Stimulated activated CD8-positive, alpha-beta memory T cell treated with anti-CD3 and anti-CD28 coated beads, Interleukin-7, amount 100 ng/mL, for 48 hours (primary cell): ENCODE measurements at regions not wholly inside any gene's neighbourhood (a gene's known extent, or its start where the extent isn't known, plus 50 kb on each side); places are given as distances from the start of the nearest gene placed in this dataset.

Source experiments
- DNase-seq, 2 donors: peaks; one replicate each; pipeline ENCODE4 v3.0.0-alpha.2; 2020; ENCODE audit warnings: low read depth in 1 of 2; ENCODE audit errors: extremely low read depth in 1 of 2

DNA sequence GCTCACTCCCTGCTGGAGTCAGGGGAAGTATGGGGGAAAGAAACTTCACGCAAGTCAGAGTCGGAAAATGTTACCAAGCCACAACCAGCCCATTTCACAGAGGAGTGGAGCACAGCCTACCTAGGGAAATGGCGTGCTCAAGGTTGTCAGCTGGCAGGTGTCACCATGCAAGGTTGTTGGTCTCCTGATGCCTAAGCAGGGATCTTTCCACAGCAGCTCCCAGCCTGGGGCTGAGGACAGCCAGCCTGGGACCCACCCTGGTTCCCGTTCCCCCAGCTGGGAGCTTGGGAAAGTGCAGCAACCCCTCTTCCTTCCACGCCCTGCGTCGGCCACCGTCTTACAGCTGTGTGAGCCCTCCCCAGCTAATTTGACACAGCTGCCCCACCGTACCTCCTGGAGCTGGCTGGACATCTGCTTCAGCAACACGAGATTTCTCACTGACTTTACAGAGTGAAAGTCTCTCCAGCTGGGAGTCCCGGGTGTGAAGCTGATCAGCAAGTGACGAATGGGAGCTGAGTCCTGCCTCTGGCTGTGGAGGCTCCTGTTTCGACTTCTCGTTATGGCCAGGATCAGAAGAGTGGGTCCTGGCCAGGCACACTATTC, 224.6 kb upstream of the RAB4A start:
- no peak for DNase-seq

DNA sequence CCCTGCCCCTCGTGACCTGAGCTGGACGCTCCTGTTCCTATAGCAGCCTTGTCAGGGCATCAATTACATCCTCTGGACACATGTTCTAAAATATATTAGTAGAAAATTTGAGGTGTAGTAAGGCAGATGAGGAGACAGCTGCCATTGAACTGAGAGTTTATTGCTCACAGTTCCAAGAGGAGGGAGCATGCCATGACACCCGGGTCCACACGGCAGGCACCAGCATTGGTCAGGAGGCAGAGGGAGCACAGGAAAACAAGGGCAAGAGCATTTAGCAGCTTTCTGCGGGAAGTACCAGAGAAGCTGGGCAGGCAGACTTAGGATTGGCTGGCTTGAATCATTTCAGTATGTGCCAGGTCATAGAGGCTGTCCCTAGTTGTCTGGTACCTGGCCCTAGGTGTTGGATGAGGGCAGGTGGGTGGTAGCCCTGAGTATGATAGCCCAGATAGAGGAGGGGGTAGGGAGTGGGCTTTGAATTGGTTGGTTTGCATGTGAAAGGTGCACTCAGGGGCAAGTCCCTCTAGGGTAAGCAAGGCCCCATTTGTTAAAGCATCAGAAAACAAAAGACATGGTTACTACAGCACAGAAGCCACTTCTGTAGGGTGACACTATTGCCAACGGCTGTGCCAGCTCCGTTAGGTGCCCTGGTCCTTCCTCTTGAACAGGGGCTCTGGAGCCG, 223.6 kb upstream of the RAB4A start:
- no peak for DNase-seq

DNA sequence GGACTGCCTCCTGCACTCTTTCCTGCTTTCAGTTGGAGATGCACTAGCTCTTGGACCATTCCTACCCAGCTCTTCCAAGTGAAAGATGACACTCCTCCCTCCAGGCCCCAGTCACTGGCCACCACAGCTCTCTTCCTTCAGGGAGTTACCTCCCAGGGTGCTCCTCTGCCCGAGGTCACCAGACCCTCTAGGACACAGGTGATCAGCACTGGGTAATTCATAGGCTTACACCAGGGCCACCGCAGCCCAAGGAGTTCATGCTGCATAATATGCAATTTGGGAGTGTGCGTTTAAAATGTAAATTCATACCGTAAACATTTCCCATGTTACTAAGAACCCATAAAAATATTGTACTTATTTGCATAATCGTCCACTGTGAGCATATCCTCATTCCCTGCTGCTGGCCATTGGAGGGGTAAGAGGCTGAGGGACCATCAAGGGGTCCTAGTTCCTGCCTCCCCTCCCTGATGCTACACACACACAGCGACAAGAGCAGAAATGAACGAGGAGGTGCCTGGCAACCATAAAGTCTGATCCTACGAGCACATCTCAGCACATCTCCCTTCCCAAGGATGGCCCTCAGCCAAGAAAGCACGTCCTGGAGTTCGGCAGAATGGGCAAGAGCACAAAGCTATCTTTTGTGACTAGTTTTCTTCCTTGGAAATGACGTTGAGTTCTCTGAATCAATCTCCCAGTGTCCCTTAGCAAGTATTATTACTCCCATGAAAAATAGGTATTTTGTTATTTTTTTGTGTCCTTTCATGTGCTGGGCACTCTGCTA, 222.9 kb upstream of the RAB4A start:
- DNase-seq: no peak

DNA sequence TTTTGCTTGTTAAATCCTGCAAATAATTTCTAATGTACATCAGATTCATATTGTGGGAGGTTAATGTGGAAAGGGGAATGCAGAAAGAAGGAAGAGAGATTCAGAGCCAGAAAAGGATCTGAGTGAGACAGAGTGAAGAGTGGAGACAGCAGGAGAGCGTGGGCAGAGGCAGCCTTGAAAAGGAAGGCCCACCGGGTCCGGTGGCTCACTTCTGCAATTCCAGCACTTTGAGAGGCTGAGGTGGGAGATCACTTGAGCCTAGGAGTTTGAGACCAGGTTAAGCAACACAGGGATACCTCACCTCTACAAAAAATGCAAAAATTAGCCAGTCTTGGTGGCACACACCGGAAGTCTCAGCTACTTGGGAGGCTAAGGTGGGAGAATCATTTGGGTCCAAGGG, 222.0 kb upstream of the RAB4A start:
- DNase-seq: no peak

DNA sequence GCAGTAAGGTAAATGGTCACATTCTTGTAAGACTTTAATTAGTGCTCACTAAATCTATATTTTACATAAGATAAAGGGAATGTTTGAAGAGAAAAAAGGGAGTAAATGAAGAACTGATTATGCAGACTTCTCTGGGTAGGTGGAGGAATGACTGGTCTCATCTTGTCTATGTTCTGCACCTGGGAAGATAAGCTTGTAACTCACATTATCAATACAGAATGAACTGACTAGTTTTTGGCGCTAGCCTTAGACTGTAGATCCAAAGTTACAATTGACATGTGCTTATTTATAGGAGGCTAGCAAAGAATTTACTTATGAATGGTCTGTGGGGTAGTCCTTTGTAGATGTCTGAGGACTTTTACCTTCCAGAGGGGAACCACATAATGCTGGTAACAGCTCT, 214.9 kb upstream of the RAB4A start:
- no peak for DNase-seq

DNA sequence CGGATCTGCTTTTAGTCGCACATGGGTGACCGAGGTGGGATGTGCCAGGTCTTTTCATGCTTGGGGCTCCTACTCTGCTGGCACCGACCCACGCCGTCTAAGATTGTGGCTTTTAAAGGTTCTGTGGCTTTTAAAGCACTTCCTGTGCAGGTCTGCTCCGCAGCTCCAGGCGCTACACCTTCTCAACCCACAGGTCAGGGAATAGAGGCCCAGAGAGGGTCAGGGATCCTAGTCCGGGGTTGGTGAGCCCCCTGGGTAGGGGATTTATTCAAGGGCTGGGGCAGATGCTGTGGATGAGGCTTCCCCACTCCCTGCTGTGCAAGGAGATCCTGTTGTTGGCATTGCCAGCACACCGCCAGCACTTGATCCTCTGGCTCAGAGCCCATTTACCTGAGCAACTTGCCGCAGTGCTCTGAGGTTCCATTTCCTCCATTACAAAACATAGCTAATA, 212.8 kb upstream of the RAB4A start:
- DNase-seq: no peak

DNA sequence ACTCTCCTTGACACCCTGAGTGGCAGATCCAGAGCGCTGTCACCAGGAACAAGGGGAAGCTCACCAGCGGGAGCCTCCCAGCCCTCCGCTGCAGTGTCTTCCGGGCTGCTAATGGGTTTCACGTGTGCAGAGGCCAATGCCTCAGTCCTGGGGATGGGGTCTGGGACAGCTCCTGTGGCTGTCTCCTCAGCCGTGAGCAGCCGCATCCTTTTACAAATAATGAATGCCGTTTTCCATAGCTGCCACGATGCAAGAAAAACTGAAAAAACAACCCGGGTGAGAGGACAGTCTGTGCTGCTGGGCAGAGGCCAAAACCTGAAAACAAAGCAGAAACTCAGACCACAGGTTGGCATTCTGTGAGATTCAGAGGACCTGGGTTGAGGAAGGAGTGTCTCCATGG, 212.2 kb upstream of the RAB4A start:
- DNase-seq: no peak

DNA sequence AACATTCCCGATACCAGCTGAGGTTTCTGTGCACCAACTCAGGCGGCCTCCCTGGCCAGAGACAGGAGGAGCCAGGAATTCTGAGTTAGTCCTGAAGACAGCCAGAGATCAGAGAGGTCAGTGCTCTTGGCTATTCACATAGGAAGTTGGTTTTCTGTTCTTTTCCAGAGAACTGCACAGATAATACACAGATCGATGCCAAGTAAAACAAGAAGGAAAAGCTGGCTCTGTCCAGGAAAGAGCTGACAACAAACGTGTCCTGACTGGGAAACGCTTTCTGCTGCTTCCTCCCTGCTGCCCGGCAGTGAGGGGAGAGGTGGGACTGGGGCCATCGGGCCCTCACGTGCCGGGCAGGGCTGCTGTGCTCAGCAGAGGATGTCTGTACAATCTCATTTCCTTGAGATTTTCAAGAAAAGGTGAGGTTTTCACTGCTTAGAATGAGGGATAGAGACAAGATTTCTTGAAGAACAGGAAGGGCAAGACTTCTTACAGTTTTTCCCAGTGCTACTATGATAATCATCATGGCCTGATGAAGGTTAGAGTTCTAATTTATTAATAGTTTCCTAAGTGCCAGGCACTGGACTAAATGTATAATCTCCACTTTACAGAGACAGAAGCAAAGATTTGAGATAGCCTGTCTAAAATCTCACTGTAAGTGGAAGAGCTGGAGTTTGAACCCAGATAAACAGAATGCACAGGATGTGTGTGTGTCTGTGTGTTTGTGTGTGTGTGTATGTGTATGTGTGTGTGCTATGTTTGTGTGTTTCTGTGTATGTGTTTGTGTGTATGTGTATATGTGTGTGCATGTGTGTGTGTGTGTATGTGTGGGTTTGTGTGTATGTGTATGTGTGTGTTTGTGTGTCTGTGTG, 211.0 kb upstream of the RAB4A start:
- DNase-seq: no peak

DNA sequence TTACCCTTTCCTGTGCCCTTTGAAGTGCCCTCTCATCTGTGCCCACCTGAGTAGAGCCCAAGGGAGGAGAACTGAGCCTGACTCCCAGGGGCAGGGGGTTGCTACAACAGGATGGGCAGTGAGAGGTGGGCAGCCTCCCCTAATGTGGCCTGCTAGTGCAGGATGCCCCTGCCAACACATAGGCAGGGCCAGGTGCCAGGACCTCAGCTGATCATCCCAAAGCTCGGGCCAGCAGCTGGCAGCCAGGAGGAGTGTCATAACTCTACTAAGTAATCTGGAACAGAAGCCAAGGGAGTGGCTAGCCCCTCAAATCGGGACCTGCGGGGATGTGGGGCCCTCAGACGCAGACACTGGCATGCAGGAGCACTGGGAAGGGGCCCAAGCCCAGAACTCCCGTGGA, 208.8 kb upstream of the RAB4A start:
- no peak for DNase-seq

DNA sequence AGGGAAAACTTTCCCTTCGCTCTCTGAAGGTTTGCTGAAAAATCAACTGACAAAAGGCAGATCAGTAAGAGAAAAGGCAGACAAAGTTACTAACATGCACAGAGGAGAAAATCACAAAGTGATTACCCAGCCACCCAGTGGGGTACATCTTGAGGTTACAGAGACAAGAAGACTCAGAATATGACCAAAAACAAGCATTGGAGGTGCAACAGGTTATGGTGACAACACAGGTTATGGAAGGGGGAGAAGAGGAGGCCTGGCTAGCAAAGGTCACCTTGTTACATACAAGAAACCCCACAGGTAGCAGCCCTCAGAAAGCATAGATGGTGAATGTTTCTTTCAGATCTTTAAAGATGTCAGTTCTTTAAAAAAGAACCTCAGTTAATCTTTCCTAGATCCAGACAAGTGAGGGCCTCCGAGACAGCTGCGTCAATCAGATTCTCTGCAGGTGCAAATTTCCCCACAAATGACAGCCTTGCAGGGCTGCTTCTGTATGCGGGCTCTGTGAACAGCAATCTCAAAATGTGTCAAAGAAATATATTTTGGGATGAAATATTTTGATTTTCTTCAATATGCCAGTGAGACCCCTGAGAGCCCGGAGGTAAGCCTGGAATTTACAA, 207.6 kb upstream of the RAB4A start:
- no peak for DNase-seq

DNA sequence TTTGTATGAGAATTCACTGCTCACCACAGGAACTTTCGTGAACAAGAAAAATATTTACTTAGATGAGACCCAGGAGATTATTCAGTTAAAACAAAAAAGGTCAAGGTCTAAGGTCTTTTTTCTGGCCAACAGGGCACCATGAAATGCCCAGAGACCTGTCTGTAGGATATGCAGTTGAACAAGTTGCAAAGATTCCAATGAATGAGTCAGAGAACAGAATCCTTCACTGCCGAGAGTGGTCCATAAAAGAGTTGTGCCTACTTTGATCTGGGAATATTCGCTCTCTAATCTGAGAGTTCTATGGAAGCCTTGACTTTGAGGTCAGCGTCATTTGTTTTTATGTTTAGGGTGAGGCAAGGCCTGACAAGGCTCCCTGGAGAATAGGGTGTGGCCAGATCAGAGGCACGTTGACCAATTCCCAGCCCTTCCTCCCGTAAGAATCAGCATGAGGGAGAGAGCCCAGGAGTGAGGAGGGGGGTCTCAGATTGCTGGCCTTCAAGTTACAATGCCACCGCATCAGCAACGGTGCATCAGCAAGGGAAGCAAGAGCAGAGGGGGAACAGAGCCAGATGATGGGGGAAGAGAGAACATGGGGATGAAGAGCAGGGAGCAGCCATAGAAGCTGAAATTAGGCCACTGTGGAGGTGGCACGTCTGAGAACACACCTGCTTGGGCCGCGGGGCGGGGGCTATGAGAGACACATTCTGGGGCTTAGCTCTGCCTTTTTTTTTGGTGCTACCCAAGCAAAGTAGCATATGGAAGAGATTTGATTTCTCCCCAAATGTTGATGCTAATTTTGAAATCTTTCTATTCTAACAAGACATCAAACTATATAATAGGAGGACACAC, 206.4 kb upstream of the RAB4A start:
- no peak for DNase-seq

DNA sequence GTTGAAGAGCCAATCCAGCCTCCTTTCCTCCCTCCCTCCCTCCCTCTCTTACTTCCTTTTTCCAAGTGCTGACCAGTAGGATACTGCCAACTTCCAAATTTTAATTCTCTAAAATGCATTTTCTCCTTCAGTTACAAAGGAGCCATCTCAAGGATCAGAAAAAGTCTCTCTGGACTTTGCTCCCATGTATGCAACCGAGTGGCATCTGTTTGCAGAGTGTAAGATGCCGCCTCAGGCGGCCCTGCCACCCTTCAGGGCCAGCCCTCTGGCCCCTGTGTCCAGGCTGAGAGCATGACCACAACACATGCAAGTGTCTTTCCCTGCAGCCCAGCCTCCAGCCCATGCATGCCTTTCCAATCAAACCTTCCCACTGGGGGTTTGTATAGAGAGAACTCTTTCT, 205.3 kb upstream of the RAB4A start:
- DNase-seq: no peak

DNA sequence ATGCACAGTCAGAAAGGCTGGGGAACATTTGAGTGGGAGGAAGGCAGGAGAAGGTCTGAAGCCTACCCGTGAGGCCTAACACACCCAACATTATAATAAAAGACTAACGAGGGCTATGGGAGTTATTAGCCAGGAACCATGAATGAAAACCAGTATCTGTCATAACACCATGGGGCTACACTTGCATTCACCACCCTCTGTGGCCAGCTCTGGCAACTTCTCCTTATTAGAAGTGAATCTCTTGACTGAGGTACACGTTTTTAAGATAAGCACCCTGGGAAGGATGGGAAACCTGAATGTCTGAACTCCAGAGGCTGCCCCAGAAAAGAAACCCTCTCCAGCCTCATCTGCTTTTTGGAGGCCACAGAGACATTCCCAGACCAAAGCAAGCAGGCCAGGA, 204.3 kb upstream of the RAB4A start:
- DNase-seq: no peak

DNA sequence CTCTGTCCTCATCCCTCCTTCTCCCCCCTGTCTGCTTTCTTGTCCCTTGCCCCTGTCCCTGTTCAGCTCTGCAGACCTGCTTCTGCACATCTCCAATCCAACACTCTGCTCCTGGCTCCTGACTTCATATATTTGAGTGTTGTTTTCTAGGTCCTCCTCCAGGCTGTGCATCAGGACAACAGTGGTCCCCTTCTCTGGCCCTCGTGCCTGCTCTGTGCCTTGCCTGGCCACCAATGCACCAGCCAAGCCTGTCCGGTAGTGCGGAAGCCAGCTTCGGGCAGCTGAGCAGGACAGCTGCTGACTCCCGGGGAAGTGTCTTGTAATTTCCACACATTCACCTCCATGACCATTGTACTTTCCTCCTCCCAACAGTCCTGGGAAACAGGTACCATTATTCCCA, 203.4 kb upstream of the RAB4A start:
- DNase-seq: no peak

DNA sequence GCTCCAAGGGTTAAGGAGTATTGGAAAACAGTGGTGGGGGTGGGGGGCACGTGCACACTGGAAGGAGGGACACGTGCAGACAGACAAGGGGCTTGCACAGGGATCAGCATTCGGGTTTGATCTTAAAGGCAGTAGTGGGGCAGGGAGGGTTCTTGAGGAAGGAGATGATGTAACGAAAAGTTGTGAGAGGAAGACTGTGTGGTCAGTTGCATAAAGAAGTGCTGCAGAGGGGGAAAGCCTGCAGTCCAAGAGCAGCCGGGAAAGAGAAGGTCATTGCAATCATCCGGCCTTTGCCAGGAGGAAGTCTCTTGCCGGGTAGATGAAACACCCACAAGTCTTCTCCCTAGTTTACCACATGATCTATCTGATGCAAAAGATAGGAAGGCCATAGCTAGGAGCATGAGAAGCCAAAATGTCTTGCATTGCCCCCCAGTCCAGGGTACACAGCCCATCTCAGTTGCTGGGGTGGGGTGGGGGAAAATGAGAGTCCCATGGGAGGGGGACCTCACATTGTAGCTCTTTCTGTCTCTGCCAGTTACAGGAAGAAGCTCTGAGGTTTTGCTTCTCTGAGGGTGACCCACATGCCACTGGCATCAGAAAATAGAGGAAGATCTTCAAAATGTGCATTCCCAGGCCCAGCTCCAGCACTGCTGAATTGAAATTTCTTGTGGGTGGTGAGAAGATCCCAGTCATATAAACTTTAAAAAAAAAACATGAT, 202.5 kb upstream of the RAB4A start:
- DNase-seq: no peak

DNA sequence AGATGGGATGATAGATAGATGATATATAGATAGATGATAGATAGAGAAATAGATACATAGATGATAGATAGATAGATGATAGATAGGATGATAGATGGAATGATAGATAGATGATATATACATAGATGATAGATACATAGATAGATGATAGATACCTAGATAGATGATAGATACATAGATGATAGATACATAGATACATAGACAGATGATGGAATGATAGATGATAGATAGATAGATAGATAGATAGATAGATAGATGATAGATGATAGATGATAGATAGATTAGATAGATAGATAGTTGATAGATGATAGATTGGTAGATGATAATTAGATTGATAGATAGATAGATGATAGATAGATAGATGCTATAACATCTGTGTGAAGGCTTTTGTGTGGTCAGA, 201.7 kb upstream of the RAB4A start:
- DNase-seq: no peak

DNA sequence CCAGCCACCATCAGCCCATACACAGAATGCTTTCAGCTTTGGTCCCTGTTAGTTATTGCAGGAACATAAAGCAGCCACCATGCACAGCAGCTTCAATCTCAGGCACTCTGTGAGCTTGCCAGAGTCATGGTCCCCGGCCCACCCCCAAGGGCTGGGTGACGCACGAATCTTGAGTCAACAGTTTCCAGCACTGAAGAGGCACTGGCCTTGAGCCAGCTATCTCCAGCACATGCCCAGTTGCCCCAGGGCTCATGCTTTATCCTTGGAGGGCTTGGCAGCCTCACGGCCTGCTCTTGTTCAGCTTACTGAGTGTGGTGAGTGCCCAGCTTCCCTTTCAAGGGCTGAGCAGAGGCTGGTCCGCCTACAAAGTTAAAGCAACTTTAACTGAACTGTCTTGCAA, 200.7 kb upstream of the RAB4A start:
- DNase-seq: no peak

DNA sequence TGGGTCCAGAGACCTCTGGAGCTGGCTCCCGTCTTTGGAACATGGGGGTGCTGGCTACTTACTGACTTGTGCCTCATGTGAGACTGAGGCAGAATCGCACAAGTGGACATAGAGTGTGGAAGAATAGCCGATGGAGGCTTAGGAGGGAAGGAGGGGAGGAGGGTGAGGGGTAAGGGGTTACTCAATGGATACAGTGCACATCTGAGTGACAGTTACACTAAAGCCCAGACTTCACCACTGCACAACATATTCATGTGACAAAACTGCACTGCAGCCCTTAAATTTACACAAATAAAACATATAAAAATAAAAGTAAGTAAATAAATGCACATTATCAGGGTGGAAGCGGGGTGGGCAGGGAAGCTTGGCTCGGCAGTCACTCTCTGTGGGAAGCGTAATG, 197.7 kb upstream of the RAB4A start:
- no peak for DNase-seq

DNA sequence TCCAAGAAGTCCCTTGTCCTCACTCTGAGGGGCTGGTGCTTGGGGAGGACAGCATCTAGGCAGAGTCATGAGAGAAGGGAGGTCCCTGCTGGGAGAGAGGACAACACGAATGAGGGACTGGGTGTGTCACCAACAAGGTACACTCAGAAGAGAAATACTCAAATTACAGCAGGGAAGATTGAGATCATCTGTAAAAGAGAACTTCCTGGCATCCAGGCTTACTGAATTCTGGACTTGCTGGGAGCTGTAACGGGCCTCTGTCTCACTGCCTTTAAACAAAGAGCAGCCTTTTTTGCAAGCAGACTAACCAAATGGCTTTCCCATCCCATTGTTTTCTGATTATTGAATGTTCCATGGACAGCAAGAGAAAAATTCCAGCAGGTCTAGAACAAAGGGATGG, 195.7 kb upstream of the RAB4A start:
- no peak for DNase-seq
